ENCODE measurements at regions not wholly inside any gene's neighbourhood (a gene's known extent, or its start where the extent isn't known, plus 50 kb on each side); places are given as distances from the start of the nearest gene placed in this dataset.

- Histone ChIP-seq H3K4me2 (no peak overlapping the region), H3K27ac (ENCODE audit: low read depth in 2 of 2, low read length in 1 of 2) (no peak overlapping the region), H3K27me3 (ENCODE audit: insufficient read depth) (no peaks in the 10 kb centered on the region), H3K36me3 (replicated peaks in 1 of 2; ENCODE audit: control insufficient read depth in 1 of 2, insufficient read depth in 2 of 2, low read length in 1 of 2) (no peaks in the 10 kb centered on the region), H2AFZ (ENCODE audit: low read depth) (no peak overlapping the region), H3K4me1 (ENCODE audit: control insufficient read depth in 1 of 2, insufficient read depth in 2 of 2, low read depth in 1 of 2, low read length in 1 of 2) (no peaks in the 10 kb centered on the region; a peak in 1 of 4 replicates), H3K9ac (no peak overlapping the region), H3K9me2 (no peaks in the 10 kb centered on the region), H3K9me3 (no peaks in the 10 kb centered on the region), H3K79me2 (ENCODE audit: insufficient read depth) (no peaks in the 10 kb centered on the region), H3K4me3 (ENCODE audit: low read depth in 2 of 2, low read length in 1 of 2) (no peak overlapping the region), H3F3A (replicated peaks; ENCODE audit: insufficient read depth) (peaks cover 3% of the 10 kb centered on the region), H4K20me1 (ENCODE audit: insufficient read depth) (no peaks in the 10 kb centered on the region)
- no peak for DNase-seq
- 100% methylated on average over 2 of the region's 2 CpGs for WGBS (ENCODE audit: low lambda C conversion rate)
- ChIA-PET POLR2A (no interaction called here), CTCF (interaction anchor here (0.8 to 1.0 kb wide), 3 partner anchors 11 to 46 kb away, joined by 3 read pairs; no protein-coding TSS in a partner anchor)
- TF ChIP-seq GABPA (IDR thresholded peaks at IDR 0.05; ENCODE audit: low read depth) (no peak), ELF1 (IDR thresholded peaks at IDR 0.05) (no peak), TAF1 (IDR thresholded peaks at IDR 0.05; ENCODE audit: borderline replicate concordance, low read depth, low read length) (no peak), RAD21 (IDR thresholded peaks at IDR 0.05; ENCODE audit: low read length) (no peak), USF1 (IDR thresholded peaks at IDR 0.05; ENCODE audit: borderline replicate concordance, low read depth) (no peak), USF2 (IDR thresholded peaks at IDR 0.05; ENCODE audit: borderline replicate concordance, low read depth, low read length) (no peak), JUND (IDR thresholded peaks at IDR 0.05) (no peak)
These were observed 130.0 kb upstream of the FN1 start for GRCh38 chr2:215565897-215566296.

GRCh38 chr2:215557701-215558100 is 121.8 kb upstream of the FN1 start:
- Histone ChIP-seq H3K4me2 (no peak overlapping the region), H3K4me1 (ENCODE audit: control insufficient read depth in 1 of 2, insufficient read depth in 2 of 2, low read depth in 1 of 2, low read length in 1 of 2) (peaks cover 0 to 15% of the 10 kb centered on the region in 2 experiments; a peak in 3 of 4 replicates), H3K36me3 (replicated peaks in 1 of 2; ENCODE audit: control insufficient read depth in 1 of 2, insufficient read depth in 2 of 2, low read length in 1 of 2) (no peaks in the 10 kb centered on the region), H4K20me1 (ENCODE audit: insufficient read depth) (no peaks in the 10 kb centered on the region), H3K9me2 (no peaks in the 10 kb centered on the region), H3K9ac (no peak overlapping the region), H3F3A (replicated peaks; ENCODE audit: insufficient read depth) (peaks cover 16% of the 10 kb centered on the region), H2AFZ (ENCODE audit: low read depth) (no peak overlapping the region), H3K79me2 (ENCODE audit: insufficient read depth) (no peaks in the 10 kb centered on the region), H3K27me3 (ENCODE audit: insufficient read depth) (no peaks in the 10 kb centered on the region), H3K9me3 (no peaks in the 10 kb centered on the region), H3K4me3 (ENCODE audit: low read depth in 2 of 2, low read length in 1 of 2) (no peak overlapping the region), H3K27ac (ENCODE audit: low read depth in 2 of 2, low read length in 1 of 2) (no peak overlapping the region)
- ChIA-PET CTCF (no interaction called here), POLR2A (no interaction called here)
- no peak for DNase-seq
- no peak for TF ChIP-seq RAD21 (IDR thresholded peaks at IDR 0.05; ENCODE audit: low read length)
- TF ChIP-seq TAF1 (IDR thresholded peaks at IDR 0.05; ENCODE audit: borderline replicate concordance, low read depth, low read length): no peak
- TF ChIP-seq MAX (IDR thresholded peaks at IDR 0.05; ENCODE audit: low read depth): no peak
- no peak for TF ChIP-seq FOXM1 (IDR thresholded peaks at IDR 0.05; ENCODE audit: low read depth)
- no peak for TF ChIP-seq NFIC (IDR thresholded peaks at IDR 0.05; ENCODE audit: borderline replicate concordance)
- TF ChIP-seq YY1 (IDR thresholded peaks at IDR 0.05; ENCODE audit: low read depth): no peak
- no peak for TF ChIP-seq RXRA (IDR thresholded peaks at IDR 0.05; ENCODE audit: borderline replicate concordance, low read depth)
- no peak for TF ChIP-seq GABPA (IDR thresholded peaks at IDR 0.05; ENCODE audit: low read depth)
- no peak for TF ChIP-seq SIN3A (IDR thresholded peaks at IDR 0.05; ENCODE audit: borderline replicate concordance, low read depth, low read length)
- no peak for TF ChIP-seq IRF3 (IDR thresholded peaks at IDR 0.05; ENCODE audit: low read depth, low read length)
- no peak for TF ChIP-seq MXI1 (IDR thresholded peaks at IDR 0.05; ENCODE audit: low read depth, low read length)
- TF ChIP-seq GATA2 (CRISPR knock-in tag; IDR thresholded peaks at IDR 0.05): no peak
- 96% methylated on average over 2 of the region's 2 CpGs for WGBS (ENCODE audit: low lambda C conversion rate)

All from SK-N-SH (cell line).